ENCODE measurements at regions not wholly inside any gene's neighbourhood (a gene's known extent, or its start where the extent isn't known, plus 50 kb on each side); places are given as distances from the start of the nearest gene placed in this dataset.
"Not testable (repeated sequence)": the region's sequence is repeated elsewhere in the genome, so short reads cannot be mapped to it uniquely, and the experiment has no call there.

DNA sequence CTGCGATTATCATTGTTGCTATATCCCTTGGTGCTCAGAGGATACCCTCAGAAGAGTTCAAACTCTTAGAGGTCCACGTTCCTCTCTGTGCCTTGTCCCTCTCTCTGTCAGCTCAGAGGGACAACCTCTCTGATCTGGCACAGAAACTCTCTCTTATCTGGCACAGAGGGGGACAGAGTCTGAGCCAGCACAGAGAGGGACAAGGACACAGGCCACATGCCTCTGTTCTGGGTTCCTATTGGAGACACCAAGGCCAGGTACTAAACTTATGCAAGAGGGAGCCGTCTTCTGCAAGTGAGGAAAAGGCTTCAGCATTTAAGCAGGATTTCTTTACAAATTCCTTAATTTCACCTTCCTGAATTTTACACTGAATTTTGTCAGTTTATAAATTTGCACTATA lies 565.2 kb downstream of the TOX3 start (continued):
- TF ChIP-seq, protein P1, sequence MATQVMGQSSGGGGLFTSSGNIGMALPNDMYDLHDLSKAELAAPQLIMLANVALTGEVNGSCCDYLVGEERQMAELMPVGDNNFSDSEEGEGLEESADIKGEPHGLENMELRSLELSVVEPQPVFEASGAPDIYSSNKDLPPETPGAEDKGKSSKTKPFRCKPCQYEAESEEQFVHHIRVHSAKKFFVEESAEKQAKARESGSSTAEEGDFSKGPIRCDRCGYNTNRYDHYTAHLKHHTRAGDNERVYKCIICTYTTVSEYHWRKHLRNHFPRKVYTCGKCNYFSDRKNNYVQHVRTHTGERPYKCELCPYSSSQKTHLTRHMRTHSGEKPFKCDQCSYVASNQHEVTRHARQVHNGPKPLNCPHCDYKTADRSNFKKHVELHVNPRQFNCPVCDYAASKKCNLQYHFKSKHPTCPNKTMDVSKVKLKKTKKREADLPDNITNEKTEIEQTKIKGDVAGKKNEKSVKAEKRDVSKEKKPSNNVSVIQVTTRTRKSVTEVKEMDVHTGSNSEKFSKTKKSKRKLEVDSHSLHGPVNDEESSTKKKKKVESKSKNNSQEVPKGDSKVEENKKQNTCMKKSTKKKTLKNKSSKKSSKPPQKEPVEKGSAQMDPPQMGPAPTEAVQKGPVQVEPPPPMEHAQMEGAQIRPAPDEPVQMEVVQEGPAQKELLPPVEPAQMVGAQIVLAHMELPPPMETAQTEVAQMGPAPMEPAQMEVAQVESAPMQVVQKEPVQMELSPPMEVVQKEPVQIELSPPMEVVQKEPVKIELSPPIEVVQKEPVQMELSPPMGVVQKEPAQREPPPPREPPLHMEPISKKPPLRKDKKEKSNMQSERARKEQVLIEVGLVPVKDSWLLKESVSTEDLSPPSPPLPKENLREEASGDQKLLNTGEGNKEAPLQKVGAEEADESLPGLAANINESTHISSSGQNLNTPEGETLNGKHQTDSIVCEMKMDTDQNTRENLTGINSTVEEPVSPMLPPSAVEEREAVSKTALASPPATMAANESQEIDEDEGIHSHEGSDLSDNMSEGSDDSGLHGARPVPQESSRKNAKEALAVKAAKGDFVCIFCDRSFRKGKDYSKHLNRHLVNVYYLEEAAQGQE (IDR thresholded peaks at IDR 0.05; ENCODE audit: low read depth), result no peak
- TF ChIP-seq RAD21 (IDR thresholded peaks at IDR 0.05; ENCODE audit: low read depth) (no peak), EZH2phosphoT487 (IDR thresholded peaks at IDR 0.05; ENCODE audit: borderline replicate concordance) (no peak), SIN3A (IDR thresholded peaks at IDR 0.05; ENCODE audit: low read depth) (no peak), EZH2 (IDR thresholded peaks at IDR 0.05) (no peak), POLR2A (IDR thresholded peaks at IDR 0.05; ENCODE audit: borderline replicate concordance, extremely low read depth, insufficient read depth, insufficient read length) (no peak)

GRCh38 chr16:51977506-51977905 lies 569.4 kb downstream of the TOX3 start:
- DNase-seq (ENCODE audit: low read depth, low spot score); intact Hi-C loops (cut with micrococcal nuclease); H3K4me2 ChIP-seq (ENCODE audit: low read length); H3K9ac ChIP-seq (ENCODE audit: low read length); H3K79me2 ChIP-seq (ENCODE audit: insufficient read depth, low read length); H3K27me3 ChIP-seq (ENCODE audit: insufficient read depth, low read length); H3K36me3 ChIP-seq (ENCODE audit: control insufficient read depth in 1 of 2, insufficient read depth in 2 of 2, low read length in 2 of 2); H3K27ac ChIP-seq (ENCODE audit: low read depth, low read length); POLR2A ChIA-PET; H3K4me1 ChIP-seq (ENCODE audit: control insufficient read depth in 1 of 2, insufficient read depth in 2 of 2, low read length in 2 of 2); H3K9me2 ChIP-seq (ENCODE audit: insufficient read depth); RAD21 ChIA-PET (ENCODE audit: low non-redundant PET in 1 of 2, low total read pairs in 2 of 2, uncharacterized antibody in 2 of 2, unreplicated experiment in 2 of 2); H2AFZ ChIP-seq (ENCODE audit: low read depth, low read length, poor library complexity, severe bottlenecking); BruUV-seq (replicated peaks); H3K4me3 ChIP-seq (replicated peaks in 1 of 2; ENCODE audit: low read depth in 1 of 2, low read length in 2 of 2); CTCF ChIA-PET; ATAC-seq; H4K20me1 ChIP-seq (ENCODE audit: insufficient read depth): not testable (repeated sequence)
- H3K9me3 ChIP-seq (ENCODE audit: control insufficient read depth in 1 of 2, insufficient read depth in 1 of 2, low read depth in 1 of 2, low read length in 2 of 2), result peaks cover 5 to 21% of the 10 kb centered on the region in 2 experiments; a peak in 2 of 4 replicates
